HG02759 (cell line): ENCODE measurements at regions not wholly inside any gene's neighbourhood (a gene's known extent, or its start where the extent isn't known, plus 50 kb on each side); places are given as distances from the start of the nearest gene placed in this dataset.

Experiments used
- ATAC-seq: cut with Tn5 transposase; IDR thresholded peaks from one replicate; pipeline ENCODE4 v1.9.1; 2021; ENCODE audit warnings: mild to moderate bottlenecking, moderate library complexity; ENCODE audit not compliant: unreplicated experiment

DNA sequence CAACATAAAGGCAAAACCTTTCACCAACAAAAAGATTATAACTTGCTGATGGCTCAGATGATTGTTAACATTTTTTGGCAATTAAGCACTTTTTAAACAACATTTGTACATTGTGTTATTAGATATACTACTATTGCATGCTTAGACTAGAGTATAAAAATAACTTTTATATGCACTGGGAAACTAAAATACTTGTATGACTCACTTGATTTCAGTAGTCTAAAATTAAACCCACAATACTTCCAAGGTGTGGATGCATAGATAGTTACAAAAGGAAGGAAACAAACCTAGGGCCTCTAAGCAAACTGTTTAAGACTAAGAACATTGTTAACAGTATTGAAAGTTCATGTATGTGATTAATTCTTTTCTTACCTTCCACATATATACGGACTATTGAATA lies 1521.5 kb downstream of the OTOL1 start:
- no peak for ATAC-seq

- no peak for ATAC-seq
These were observed 1522.1 kb downstream of the OTOL1 start for GRCh38 chr3:163018664-163019063.

- ATAC-seq = no peak
These were observed 1522.7 kb downstream of the OTOL1 start for GRCh38 chr3:163019260-163019659.

DNA sequence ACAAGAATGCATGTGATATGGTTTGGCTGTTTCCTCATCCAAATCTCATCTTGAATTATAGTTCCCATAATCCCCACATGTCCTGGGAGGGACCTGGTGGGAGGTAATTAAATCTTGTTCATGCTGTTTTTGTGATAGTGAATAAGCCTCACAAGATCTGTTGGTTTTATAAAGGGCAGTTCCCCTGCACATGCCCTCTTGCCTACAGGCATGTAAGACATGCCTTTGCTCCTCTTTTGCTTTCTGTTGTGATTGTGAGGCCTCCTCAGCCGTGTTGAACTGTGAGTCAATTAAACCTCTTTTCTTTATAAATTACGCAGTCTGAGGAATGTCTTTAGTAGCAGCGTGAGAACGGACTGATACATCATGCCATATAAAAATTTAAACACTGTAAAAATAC lies 1537.0 kb downstream of the OTOL1 start:
- no peak for ATAC-seq

- ATAC-seq = no peak
These were observed 1543.0 kb downstream of the OTOL1 start for GRCh38 chr3:163039636-163040035.

- ATAC-seq = no peak
These were observed 1546.5 kb downstream of the OTOL1 start for GRCh38 chr3:163043074-163043473.

- no peak for ATAC-seq
These were observed 1549.3 kb downstream of the OTOL1 start for GRCh38 chr3:163045945-163046344.

DNA sequence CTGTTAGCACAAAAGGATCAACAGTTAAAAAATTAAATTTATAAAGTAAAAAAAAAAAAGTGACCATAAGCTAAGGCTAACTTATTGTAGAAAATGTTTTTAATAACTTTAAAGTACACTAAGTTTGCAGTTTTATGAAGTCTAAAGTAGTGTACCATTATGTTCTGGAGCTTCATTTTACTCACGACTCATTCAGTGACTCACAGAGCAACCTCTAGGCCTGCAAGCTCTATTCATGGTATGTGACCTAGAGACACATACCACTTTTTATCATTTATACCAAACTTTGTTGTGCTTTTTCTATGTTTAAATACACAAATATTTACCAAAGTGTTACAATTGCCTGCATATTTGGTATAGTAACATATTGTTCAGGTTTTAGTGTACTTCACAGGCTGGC lies 1552.3 kb downstream of the OTOL1 start:
- ATAC-seq = no peak

DNA sequence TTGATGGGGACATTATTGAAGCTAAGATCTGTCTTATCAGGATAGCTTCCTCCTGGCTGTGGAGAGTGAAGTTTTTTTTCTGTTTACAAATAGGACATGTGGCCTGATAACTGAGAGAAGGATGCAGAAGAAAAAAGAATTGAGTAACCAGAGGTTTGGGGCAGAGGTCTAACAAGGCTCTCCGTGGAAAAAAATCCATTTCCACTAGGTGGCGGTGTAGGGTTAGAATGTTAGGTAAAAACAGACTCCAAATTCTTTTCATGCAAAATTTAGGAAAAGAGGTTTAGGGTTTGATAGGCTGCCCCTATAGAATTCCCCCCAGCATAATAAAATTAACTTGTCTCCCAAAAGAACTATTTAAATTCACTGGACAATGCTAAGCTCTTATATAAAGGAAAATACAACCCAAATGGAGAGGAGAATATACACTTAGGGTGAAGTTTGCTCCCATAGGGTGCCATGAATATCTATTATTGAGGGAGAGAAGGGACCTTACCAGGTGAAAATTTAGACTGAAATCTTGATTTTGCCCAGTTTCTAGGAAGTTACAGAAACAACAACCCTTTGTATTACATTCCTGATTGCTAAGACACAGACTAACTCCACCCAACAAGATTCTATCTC lies 1560.4 kb downstream of the OTOL1 start:
- no peak for ATAC-seq

DNA sequence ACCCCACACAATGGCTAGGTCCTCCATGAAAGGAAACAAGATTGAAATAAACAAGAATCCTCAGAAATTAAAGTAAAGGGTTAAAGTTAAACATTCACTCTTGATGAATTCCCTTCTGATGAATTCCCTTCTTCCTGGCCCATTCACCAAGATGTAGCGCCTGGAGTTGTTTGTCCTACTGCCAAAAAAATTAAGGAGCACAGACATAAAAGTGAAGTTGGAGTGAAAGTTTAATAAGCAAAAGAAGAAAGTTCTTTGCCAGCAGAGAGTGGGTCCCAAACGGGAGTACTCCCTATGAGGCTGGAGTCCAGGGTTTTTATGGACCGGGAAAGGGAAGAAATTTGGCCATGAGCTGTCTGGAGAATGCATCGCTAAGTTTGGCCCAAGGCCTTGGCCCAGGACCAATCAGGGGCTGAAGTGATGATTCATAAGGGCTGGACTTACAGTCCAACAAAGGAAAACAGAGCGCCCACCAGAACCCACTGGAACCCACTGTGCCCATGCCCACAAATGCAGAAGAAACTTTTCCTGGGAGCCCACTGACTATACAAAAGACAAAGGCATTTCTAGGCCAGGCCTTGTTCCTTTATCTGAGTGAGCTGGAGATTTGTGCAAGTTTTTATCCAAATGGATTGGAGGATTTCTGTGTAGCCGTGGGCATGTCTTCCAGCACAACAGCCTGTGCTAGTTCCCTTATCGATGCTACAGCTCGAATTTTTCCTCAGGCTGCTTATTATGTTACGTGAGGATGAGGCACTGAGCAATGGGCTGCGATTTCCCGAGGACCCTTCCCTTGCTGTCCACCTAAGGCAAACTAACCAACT lies 1561.6 kb downstream of the OTOL1 start:
- no peak for ATAC-seq

GRCh38 chr3:163071713-163072112 lies 1575.1 kb downstream of the OTOL1 start:
- no peak for ATAC-seq
